Testis (tissue), 2 donors: ENCODE measurements at regions not wholly inside any gene's neighbourhood (a gene's known extent, or its start where the extent isn't known, plus 50 kb on each side); places are given as distances from the start of the nearest gene placed in this dataset.
"Not testable (repeated sequence)": the region's sequence is repeated elsewhere in the genome, so short reads cannot be mapped to it uniquely, and the experiment has no call there.

Experiments used
- CTCF ChIP-seq, 3 experiments: fragments of 450-650 bp in 2 of 3; fragments of 200-600 bp in 1 of 3; sonication (generic) in 1 of 3; IDR thresholded peaks; one replicate each; pipeline ENCODE4 v1.5.1; 2016 to 2019; ENCODE audit warnings: antibody characterized with exemption in 3 of 3, mild to moderate bottlenecking in 2 of 3, moderate library complexity in 1 of 3
- POLR2A ChIP-seq: fragments of 450-650 bp; IDR thresholded peaks from one replicate; pipeline ENCODE4 v1.6.1; 2017; ENCODE audit warnings: antibody characterized with exemption, mild to moderate bottlenecking, moderate library complexity

- not testable (repeated sequence) for TF ChIP-seq CTCF (IDR thresholded peaks at IDR 0.05); POLR2A
These were observed 132.4 kb upstream of the ZNF469 start for GRCh38 chr16:88250381-88250780.
